WERI-Rb-1 (cell line): ENCODE measurements at regions not wholly inside any gene's neighbourhood (a gene's known extent, or its start where the extent isn't known, plus 50 kb on each side); places are given as distances from the start of the nearest gene placed in this dataset.

Source experiments
- DNase-seq: peaks from one replicate; pipeline ENCODE4 v3.0.0-alpha.2; 2020
- H3K27ac ChIP-seq: fragments of 250-450 bp; sonication (Bioruptor Pico); 2 replicates; pipeline ENCODE4 v1.5.1; 2020; ENCODE audit warnings: mild to moderate bottlenecking, moderate library complexity
- H3K27me3 ChIP-seq: fragments of 250-450 bp; sonication (Bioruptor Pico); 2 replicates; pipeline ENCODE4 v1.5.1; 2021; ENCODE audit warnings: mild to moderate bottlenecking, low read depth, moderate library complexity; ENCODE audit not compliant: insufficient read depth, severe bottlenecking
- H3K36me3 ChIP-seq: fragments of 250-450 bp; sonication (Bioruptor Pico); 2 replicates; pipeline ENCODE4 v1.5.1; 2020; ENCODE audit warnings: mild to moderate bottlenecking, moderate library complexity
- H3K4me3 ChIP-seq: 2 replicates; pipeline ENCODE4 v1.5.1; 2011; ENCODE audit warnings: low read depth, mild to moderate bottlenecking, control low read depth, low read length
- H3K9me3 ChIP-seq: fragments of 250-450 bp; sonication (Bioruptor Pico); 2 replicates; pipeline ENCODE4 v1.5.1; 2021; ENCODE audit warnings: mild to moderate bottlenecking, moderate library complexity; ENCODE audit not compliant: severe bottlenecking
- CTCF ChIP-seq: IDR thresholded peaks from 2 replicates; pipeline ENCODE4 v1.5.1; 2011; ENCODE audit warnings: low read depth, mild to moderate bottlenecking, control low read depth, inconsistent platforms, low read length

- Histone ChIP-seq H3K27ac (no peak overlapping the region), H3K9me3 (no peaks in the 10 kb centered on the region), H3K27me3 (no peaks in the 10 kb centered on the region), H3K4me3 (no peak overlapping the region), H3K36me3 (no peaks in the 10 kb centered on the region)
- no peak for DNase-seq
- TF ChIP-seq CTCF, result no peak
Measured at GRCh38 chr5:92554447-92555085, 1026.5 kb downstream of the NR2F1-AS1 start.

- no peak overlapping the region for H3K4me3 ChIP-seq
- DNase-seq, result no peak
- no peaks in the 10 kb centered on the region for H3K36me3 ChIP-seq
- H3K27ac ChIP-seq, result no peak overlapping the region
- H3K9me3 ChIP-seq, result no peaks in the 10 kb centered on the region
- no peak for TF ChIP-seq CTCF
- H3K27me3 ChIP-seq, result no peaks in the 10 kb centered on the region
Measured at GRCh38 chr5:92553326-92553725, 1027.7 kb downstream of the NR2F1-AS1 start.

- DNase-seq, result no peak
- no peaks in the 10 kb centered on the region for H3K36me3 ChIP-seq
- no peaks in the 10 kb centered on the region for H3K27me3 ChIP-seq
- H3K27ac ChIP-seq, result no peak overlapping the region
- no peak for TF ChIP-seq CTCF
- no peaks in the 10 kb centered on the region for H3K9me3 ChIP-seq
- no peak overlapping the region for H3K4me3 ChIP-seq
Measured at GRCh38 chr5:92552206-92553160, 1028.5 kb downstream of the NR2F1-AS1 start.

GRCh38 chr5:92548346-92548745 lies 1032.7 kb downstream of the NR2F1-AS1 start:
- no peak for TF ChIP-seq CTCF
- DNase-seq, result no peak
- Histone ChIP-seq H3K36me3 (no peaks in the 10 kb centered on the region), H3K4me3 (no peak overlapping the region), H3K27me3 (no peaks in the 10 kb centered on the region), H3K9me3 (no peaks in the 10 kb centered on the region), H3K27ac (no peak overlapping the region)

- H3K27me3 ChIP-seq, result no peaks in the 10 kb centered on the region
- DNase-seq, result no peak
- no peaks in the 10 kb centered on the region for H3K9me3 ChIP-seq
- no peak for TF ChIP-seq CTCF
- no peak overlapping the region for H3K27ac ChIP-seq
- H3K4me3 ChIP-seq, result no peak overlapping the region
- H3K36me3 ChIP-seq, result no peaks in the 10 kb centered on the region
Measured at GRCh38 chr5:92544596-92544995, 1036.4 kb downstream of the NR2F1-AS1 start.
